ENCODE measurements at regions not wholly inside any gene's neighbourhood (a gene's known extent, or its start where the extent isn't known, plus 50 kb on each side); places are given as distances from the start of the nearest gene placed in this dataset.
A peak's percentile ranks its signal among the peaks of the same experiment; 100 is the strongest.

DNA sequence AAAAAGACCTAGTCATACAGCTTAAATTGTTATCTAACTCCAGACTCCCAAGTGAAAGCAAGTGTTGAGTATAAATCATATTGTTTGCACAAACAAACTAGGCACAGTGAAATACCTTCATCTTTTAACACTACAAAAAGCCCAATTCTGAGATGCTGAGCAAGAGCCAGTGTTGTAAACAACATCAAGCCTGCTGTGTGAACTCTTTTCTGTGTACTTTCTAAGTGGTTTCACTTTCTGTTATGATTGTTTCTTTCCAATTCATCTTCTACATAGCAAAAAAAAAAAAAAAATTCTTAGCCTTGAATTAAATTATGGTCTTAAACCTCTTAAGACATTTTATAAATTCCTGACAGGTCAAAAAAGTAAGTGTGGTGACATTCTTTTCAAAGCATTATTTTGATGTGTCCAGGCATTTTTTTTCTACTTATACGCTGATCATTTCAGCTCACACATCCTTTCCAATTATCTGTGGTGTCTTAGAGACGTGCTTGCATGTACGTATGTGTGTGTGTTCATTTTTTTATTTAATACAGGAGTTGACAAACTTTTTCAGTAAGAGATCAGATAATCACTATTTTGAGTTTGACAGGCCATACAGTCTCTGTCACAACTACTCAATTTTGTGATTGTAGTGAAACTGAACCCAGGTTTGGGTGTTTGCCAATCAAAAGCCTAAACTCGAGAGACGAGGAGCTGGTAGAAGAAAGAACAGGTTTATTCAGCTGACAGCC lies 556.1 kb downstream of the CDH9 start:
- no peak overlapping the region for H3K4me3 ChIP-seq (ENCODE audit: low read depth, low read length)
- peak; percentile 1 for DNase-seq (ENCODE audit: low read depth, low spot score)
- TF ChIP-seq, protein P1, sequence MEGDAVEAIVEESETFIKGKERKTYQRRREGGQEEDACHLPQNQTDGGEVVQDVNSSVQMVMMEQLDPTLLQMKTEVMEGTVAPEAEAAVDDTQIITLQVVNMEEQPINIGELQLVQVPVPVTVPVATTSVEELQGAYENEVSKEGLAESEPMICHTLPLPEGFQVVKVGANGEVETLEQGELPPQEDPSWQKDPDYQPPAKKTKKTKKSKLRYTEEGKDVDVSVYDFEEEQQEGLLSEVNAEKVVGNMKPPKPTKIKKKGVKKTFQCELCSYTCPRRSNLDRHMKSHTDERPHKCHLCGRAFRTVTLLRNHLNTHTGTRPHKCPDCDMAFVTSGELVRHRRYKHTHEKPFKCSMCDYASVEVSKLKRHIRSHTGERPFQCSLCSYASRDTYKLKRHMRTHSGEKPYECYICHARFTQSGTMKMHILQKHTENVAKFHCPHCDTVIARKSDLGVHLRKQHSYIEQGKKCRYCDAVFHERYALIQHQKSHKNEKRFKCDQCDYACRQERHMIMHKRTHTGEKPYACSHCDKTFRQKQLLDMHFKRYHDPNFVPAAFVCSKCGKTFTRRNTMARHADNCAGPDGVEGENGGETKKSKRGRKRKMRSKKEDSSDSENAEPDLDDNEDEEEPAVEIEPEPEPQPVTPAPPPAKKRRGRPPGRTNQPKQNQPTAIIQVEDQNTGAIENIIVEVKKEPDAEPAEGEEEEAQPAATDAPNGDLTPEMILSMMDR (IDR thresholded peaks at IDR 0.05; ENCODE audit: low read depth, low read length) = no peak
- in situ Hi-C loops (cut with HindIII; ENCODE audit: low sequenced_read_pairs) = no loop called here

DNA sequence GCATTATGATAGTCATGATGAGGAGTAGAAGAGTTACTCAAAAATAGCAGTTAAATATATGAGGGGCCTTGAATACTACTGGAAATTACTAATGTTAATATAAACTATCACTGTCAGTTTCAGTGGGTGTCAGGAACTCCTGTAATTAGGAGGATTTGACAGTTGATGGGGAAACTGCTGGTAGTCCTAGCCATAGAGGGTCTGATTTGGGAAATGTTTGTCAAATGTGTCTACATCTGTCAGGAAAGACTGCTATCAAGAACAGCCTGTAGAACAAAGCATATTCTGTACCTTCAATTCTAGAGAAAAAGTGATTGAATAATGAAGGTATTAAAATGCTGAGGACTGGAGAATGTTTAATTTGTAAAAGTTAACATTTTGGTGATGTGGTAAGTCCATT lies 567.9 kb downstream of the CDH9 start:
- in situ Hi-C loops (cut with HindIII; ENCODE audit: low sequenced_read_pairs) = no loop called here
- no peak overlapping the region for H3K4me3 ChIP-seq (ENCODE audit: low read depth, low read length)
- no peak for DNase-seq (ENCODE audit: low read depth, low spot score)
- TF ChIP-seq, protein P1 (IDR thresholded peaks at IDR 0.05; ENCODE audit: low read depth, low read length) = no peak

DNA sequence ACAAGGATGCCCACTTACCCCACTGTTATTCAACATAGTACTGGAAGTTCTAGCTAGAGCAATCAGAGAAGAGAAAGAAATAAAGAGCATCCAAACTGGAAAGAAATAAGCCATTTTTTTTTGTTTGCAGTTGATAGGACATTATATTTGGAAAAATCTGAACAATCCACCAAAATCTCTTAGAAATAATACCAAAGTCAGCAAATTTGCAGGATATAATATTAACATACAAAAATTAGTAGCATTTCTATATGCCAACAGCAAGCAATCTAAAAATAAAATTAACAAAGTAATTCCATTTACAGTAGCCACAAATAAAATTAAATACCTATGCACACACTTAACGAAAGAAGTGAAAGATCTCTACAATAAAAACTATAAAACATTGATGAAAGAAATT lies 599.3 kb downstream of the CDH9 start:
- no peak overlapping the region for H3K4me3 ChIP-seq (ENCODE audit: low read depth, low read length)
- in situ Hi-C loops (cut with HindIII; ENCODE audit: low sequenced_read_pairs) = no loop called here
- DNase-seq (ENCODE audit: low read depth, low spot score) = no peak
- TF ChIP-seq, protein P1 (IDR thresholded peaks at IDR 0.05; ENCODE audit: low read depth, low read length) = no peak

DNA sequence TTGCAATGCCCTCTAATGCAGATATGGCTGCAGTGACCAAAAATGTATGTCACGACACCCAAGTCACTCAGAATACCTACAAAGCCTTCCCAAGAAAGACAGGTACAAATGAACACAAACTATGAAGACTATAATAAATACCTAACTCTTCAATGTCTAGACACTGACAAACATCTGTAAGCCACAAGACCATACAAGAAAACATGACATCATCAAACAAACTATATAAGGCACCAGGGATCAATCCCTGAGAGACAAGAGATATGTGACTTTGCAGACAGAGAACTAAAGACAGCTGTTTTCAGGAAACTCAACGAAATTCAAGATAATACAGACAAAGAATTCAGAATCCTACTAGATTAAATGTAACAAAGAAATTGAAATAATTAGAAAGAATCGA lies 603.7 kb downstream of the CDH9 start:
- in situ Hi-C loops (cut with HindIII; ENCODE audit: low sequenced_read_pairs) = no loop called here
- TF ChIP-seq, protein P1 (IDR thresholded peaks at IDR 0.05; ENCODE audit: low read depth, low read length) = no peak
- H3K4me3 ChIP-seq (ENCODE audit: low read depth, low read length) = no peak overlapping the region
- DNase-seq (ENCODE audit: low read depth, low spot score) = no peak

DNA sequence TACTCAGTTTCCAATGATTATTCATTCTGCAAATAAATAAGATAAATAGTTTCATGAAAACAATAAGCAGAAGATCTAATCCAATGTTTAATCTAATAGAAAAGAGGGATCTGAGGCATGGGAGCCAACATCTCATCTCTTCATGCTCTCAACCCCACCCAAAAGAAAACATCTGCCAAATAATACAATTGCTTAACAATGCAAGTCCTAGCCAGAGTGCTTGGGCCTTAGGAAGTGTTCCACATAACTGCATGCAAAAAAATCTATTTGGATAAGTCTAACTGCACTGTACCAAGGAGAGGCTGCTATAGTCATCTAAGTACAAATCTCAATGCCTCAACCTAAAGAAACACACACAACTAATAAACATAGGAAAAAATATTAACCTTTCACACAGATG lies 606.0 kb downstream of the CDH9 start:
- in situ Hi-C loops (cut with HindIII; ENCODE audit: low sequenced_read_pairs) = no loop called here
- TF ChIP-seq, protein P1 (IDR thresholded peaks at IDR 0.05; ENCODE audit: low read depth, low read length) = no peak
- no peak for DNase-seq (ENCODE audit: low read depth, low spot score)

DNA sequence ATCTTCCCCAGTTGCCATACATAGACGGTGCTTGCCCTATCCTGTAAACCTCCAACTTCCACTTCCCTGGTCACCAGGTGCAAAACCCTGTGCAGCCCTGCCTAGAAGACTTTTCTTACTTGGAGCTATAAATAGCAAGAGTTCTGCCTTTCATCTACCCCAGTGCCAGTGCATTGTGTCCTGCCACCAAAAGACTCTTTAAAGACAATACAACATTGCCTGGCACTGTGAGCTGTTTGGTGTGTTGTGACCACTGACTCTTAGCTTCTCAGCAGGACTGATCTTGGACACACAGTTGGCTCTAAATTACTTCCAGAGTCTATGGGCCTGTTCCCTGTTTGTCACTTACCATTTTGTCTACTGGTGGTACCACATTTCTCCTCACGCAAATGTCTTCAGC lies 608.1 kb downstream of the CDH9 start:
- no peak for DNase-seq (ENCODE audit: low read depth, low spot score)
- H3K4me3 ChIP-seq (ENCODE audit: low read depth, low read length) = no peak overlapping the region
- in situ Hi-C loops (cut with HindIII; ENCODE audit: low sequenced_read_pairs) = no loop called here
- TF ChIP-seq, protein P1 (IDR thresholded peaks at IDR 0.05; ENCODE audit: low read depth, low read length) = no peak

More for the DNA sequence above, 606.0 kb downstream of the CDH9 start:
- no peak overlapping the region for H3K4me3 ChIP-seq (ENCODE audit: low read depth, low read length)

All from astrocyte of the spinal cord (primary cell).